ENCODE measurements at regions not wholly inside any gene's neighbourhood (a gene's known extent, or its start where the extent isn't known, plus 50 kb on each side); places are given as distances from the start of the nearest gene placed in this dataset.

DNA sequence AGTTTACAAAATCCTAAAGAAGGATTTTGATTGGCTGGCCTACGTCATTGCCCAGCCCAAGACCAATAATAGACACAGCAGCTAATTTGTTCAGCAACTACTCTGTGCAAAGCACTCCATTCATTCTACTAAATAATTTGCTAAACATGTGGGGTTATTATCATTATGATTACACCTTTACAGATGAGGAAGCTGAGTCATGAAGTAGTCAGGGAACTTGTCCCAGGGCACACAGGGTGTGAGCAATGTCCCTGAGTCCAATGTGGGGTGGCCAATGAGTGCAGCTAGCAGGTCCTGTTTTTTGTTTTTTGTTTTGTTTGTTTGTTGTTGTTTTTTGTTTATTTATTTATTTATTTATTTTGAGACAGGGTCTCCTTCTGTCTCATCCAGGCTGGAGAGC is 183.6 kb downstream of the ABHD5 start:
- no peak for DNase-seq (ENCODE audit: extremely low read depth, low read depth)
- H3K4me3 ChIP-seq (replicated peaks; ENCODE audit: low read depth, low read length) = no peak overlapping the region

DNA sequence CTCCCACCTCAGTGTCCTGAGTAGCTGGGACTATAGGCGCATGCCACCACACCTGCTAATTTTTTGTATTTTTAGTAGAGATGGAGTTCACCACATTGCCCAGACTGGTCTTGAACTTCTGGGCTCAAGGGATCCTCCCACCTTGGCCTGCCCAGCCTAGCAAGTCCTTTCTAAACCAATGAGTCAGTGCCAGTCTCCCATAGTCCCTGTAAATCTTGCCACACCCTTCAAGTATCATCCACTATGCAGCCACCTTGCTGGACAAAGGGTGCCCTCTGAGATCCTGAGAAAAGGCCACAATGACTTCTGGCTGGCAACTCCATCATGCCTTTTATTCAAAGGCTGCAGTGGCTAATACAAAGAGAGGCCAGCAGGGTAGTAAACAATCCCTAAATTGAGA is 184.0 kb downstream of the ABHD5 start:
- TF ChIP-seq, protein P1, sequence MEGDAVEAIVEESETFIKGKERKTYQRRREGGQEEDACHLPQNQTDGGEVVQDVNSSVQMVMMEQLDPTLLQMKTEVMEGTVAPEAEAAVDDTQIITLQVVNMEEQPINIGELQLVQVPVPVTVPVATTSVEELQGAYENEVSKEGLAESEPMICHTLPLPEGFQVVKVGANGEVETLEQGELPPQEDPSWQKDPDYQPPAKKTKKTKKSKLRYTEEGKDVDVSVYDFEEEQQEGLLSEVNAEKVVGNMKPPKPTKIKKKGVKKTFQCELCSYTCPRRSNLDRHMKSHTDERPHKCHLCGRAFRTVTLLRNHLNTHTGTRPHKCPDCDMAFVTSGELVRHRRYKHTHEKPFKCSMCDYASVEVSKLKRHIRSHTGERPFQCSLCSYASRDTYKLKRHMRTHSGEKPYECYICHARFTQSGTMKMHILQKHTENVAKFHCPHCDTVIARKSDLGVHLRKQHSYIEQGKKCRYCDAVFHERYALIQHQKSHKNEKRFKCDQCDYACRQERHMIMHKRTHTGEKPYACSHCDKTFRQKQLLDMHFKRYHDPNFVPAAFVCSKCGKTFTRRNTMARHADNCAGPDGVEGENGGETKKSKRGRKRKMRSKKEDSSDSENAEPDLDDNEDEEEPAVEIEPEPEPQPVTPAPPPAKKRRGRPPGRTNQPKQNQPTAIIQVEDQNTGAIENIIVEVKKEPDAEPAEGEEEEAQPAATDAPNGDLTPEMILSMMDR (IDR thresholded peaks at IDR 0.05; ENCODE audit: low read depth, low read length, missing control alignments) = no peak
- DNase-seq (ENCODE audit: extremely low read depth, low read depth) = no peak
- H3K4me3 ChIP-seq (replicated peaks; ENCODE audit: low read depth, low read length) = no peak overlapping the region

More for the DNA sequence above, 183.6 kb downstream of the ABHD5 start:
- TF ChIP-seq, protein P1 (IDR thresholded peaks at IDR 0.05; ENCODE audit: low read depth, low read length, missing control alignments) = no peak

DNA sequence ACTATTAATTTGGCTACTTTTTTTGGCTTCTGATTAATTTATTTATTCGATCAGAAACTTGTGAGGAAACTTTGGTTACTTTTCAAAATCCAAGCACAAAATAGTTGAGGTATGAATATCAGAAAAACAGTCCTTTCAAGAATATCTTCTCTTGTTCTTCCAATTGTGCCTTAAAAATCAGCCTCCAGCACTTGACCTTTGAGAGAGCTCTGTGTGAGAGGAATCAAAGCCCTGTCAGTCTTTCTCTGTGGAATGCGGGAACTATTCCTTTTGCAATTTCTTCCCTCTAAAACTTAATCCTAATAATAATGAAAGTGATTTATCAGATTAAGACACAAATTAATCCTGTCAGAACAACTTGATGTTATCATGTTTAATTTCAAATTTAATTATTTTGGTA is 185.9 kb downstream of the ABHD5 start:
- no peak for DNase-seq (ENCODE audit: extremely low read depth, low read depth)
- TF ChIP-seq, protein P1 (IDR thresholded peaks at IDR 0.05; ENCODE audit: low read depth, low read length, missing control alignments) = no peak
- H3K4me3 ChIP-seq (replicated peaks; ENCODE audit: low read depth, low read length) = no peak overlapping the region

DNA sequence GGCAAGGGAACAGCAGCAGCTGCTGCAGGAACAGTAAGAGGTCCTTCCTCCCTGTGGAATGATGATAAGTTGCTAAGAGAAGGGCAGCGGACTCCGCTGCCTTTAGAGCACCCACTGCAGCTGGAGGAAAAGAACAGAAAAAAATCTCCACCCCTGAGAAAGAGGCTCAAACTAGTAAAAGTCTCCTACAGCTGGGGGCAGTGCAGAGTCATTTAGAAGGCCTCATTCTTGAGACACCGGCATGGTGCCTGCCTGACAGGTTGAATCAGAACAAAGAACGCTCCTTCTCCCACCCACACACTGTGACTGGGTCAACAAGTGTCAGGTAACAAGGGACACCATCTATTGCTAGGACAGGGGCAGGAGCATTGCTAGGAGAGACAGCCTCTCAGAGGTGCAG is 188.4 kb downstream of the ABHD5 start:
- TF ChIP-seq, protein P1 (IDR thresholded peaks at IDR 0.05; ENCODE audit: low read depth, low read length, missing control alignments) = peak; percentile 20
- DNase-seq (ENCODE audit: extremely low read depth, low read depth) = no peak
- H3K4me3 ChIP-seq (replicated peaks; ENCODE audit: low read depth, low read length) = no peak overlapping the region

DNA sequence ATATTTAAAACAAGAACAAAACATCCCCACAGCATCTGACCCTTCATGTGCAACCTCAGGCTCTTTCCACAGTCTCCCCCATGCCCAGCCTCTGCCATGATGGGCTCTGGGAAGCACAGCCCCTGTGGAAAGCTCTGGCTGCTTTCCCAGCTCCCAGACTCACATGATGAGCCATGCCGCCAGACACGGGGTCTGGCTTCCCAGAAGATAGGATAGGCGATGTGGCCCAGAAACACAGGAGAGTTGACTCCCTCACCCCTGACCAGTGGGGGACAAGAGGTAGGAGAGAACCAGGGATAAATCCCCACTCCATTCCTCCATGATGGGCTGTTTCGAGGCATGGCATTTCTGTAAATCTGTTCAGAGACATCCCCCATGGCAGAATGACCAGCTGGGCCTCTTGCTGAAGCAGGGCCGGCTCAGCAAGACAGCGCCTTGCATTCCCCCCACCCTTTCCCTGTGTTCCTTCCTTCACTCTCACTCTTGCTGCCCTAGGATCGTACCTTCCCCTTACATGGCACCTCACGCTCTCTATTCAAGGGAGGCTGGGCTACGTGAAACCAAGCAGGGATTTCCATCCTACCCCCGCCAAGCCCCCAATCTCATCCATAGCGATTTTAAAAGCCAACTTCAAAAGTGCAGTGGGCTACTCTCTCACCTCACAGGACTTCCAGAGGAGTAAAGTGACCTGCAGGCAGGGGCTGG is 192.4 kb downstream of the ABHD5 start:
- H3K4me3 ChIP-seq (replicated peaks; ENCODE audit: low read depth, low read length) = no peak overlapping the region
- TF ChIP-seq, protein P1 (IDR thresholded peaks at IDR 0.05; ENCODE audit: low read depth, low read length, missing control alignments) = no peak
- no peak for DNase-seq (ENCODE audit: extremely low read depth, low read depth)

DNA sequence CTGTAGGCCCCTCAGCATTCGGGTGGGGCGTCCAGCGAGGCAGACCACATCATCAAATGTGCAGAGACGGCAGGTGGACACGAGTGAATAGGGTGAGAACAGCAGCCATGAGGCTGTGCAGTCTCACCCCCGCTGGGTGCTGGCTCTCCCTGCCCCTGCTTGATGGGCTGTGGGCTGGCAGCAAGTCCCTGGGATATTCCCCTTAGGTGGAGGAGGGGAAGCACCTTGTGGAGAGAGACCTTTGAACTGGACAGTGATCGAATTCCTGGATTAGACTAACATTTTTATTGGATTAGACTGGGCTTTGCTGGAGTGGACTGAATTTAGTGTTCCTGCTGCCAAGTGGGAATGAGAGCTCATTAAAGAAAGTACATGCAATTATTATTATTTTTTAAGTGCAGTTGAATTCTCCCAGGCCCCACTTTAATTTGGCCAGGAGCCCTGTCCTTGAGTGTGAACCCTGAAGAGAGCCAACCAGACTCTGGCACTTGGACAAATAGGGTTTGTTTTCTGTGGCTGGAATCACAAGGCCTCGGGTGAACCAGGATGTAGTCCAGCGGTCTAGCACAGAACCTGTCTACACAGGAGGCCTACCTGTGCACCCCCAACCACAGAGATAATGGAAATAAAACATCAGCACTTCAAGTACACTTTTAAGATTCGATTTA is 193.1 kb downstream of the ABHD5 start:
- TF ChIP-seq, protein P1 (IDR thresholded peaks at IDR 0.05; ENCODE audit: low read depth, low read length, missing control alignments) = no peak
- H3K4me3 ChIP-seq (replicated peaks; ENCODE audit: low read depth, low read length) = no peak overlapping the region
- DNase-seq (ENCODE audit: extremely low read depth, low read depth) = no peak
